ENCODE measurements at regions not wholly inside any gene's neighbourhood (a gene's known extent, or its start where the extent isn't known, plus 50 kb on each side); places are given as distances from the start of the nearest gene placed in this dataset.

DNA sequence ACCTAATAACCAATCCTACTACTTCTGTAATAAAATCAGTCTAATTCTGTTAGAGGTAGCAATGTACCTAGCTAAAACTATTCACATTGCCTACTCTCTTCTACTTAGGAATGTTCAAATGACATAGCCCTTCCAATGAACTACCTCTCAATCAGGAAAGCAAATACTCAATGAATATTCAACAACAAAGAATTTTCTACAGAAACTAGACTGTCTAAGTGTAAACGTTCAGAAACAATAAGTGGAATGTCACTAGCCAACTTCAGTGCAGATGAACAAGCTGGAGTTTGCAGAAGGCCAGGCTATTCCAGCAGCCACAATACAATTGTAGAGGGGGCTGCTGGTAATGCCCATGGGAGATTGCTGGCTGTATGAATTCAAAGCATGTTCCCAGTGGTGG is 743.2 kb upstream of the CDH10 start:
- TF ChIP-seq POLR2A (IDR thresholded peaks at IDR 0.05; ENCODE audit: extremely low read depth, insufficient read length): no peak
- TF ChIP-seq, protein P1, sequence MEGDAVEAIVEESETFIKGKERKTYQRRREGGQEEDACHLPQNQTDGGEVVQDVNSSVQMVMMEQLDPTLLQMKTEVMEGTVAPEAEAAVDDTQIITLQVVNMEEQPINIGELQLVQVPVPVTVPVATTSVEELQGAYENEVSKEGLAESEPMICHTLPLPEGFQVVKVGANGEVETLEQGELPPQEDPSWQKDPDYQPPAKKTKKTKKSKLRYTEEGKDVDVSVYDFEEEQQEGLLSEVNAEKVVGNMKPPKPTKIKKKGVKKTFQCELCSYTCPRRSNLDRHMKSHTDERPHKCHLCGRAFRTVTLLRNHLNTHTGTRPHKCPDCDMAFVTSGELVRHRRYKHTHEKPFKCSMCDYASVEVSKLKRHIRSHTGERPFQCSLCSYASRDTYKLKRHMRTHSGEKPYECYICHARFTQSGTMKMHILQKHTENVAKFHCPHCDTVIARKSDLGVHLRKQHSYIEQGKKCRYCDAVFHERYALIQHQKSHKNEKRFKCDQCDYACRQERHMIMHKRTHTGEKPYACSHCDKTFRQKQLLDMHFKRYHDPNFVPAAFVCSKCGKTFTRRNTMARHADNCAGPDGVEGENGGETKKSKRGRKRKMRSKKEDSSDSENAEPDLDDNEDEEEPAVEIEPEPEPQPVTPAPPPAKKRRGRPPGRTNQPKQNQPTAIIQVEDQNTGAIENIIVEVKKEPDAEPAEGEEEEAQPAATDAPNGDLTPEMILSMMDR (IDR thresholded peaks at IDR 0.05; ENCODE audit: low read depth, low read length): no peak

All from NB4 (cell line).